DMS114 treated with DMSO at 0.1 percent for 48 hours (cell line): ENCODE measurements at regions not wholly inside any gene's neighbourhood (a gene's known extent, or its start where the extent isn't known, plus 50 kb on each side); places are given as distances from the start of the nearest gene placed in this dataset.
"Not testable (repeated sequence)": the region's sequence is repeated elsewhere in the genome, so short reads cannot be mapped to it uniquely, and the experiment has no call there.

Experiments used
- DNase-seq: peaks from one replicate; lab custom pipeline; 2025; ENCODE audit not compliant: unreplicated experiment; lab: John Stamatoyannopoulos, UW

- not testable (repeated sequence) for DNase-seq
Measured at GRCh38 chr16:32861476-32862201, 185.7 kb upstream of the TP53TG3 start.

- not testable (repeated sequence) for DNase-seq
Measured at GRCh38 chr16:32847379-32847778, 171.4 kb upstream of the TP53TG3 start.

- not testable (repeated sequence) for DNase-seq
Measured at GRCh38 chr16:32845572-32845971, 169.6 kb upstream of the TP53TG3 start.

GRCh38 chr16:32842844-32843243 lies 166.9 kb upstream of the TP53TG3 start:
- DNase-seq, result not testable (repeated sequence)

GRCh38 chr16:32807280-32807679 lies 131.3 kb upstream of the TP53TG3 start:
- DNase-seq, result not testable (repeated sequence)

GRCh38 chr16:32805639-32806038 lies 129.7 kb upstream of the TP53TG3 start:
- not testable (repeated sequence) for DNase-seq
